ENCODE measurements at regions not wholly inside any gene's neighbourhood (a gene's known extent, or its start where the extent isn't known, plus 50 kb on each side); places are given as distances from the start of the nearest gene placed in this dataset.

DNA sequence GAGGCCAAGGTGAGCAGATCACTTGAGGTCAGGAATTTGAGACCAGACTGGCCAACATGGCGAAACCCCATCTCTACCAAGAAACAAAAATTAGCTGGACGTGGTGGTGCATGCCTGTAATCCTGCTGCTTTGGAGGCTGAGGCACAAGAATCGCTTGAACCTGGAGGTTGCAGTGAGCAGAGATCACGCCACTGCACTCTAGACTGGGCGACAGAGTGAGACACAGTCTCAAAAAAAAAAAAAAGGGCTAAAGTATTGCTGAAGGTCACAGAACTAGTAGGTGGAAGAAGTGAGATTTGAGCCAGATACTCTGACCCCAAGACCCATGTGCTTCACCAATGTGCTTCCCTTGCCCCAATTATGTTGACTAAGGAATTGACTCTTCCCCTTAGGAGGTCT is 112.0 kb downstream of the NPIPB5 start:
- TF ChIP-seq, protein P1, sequence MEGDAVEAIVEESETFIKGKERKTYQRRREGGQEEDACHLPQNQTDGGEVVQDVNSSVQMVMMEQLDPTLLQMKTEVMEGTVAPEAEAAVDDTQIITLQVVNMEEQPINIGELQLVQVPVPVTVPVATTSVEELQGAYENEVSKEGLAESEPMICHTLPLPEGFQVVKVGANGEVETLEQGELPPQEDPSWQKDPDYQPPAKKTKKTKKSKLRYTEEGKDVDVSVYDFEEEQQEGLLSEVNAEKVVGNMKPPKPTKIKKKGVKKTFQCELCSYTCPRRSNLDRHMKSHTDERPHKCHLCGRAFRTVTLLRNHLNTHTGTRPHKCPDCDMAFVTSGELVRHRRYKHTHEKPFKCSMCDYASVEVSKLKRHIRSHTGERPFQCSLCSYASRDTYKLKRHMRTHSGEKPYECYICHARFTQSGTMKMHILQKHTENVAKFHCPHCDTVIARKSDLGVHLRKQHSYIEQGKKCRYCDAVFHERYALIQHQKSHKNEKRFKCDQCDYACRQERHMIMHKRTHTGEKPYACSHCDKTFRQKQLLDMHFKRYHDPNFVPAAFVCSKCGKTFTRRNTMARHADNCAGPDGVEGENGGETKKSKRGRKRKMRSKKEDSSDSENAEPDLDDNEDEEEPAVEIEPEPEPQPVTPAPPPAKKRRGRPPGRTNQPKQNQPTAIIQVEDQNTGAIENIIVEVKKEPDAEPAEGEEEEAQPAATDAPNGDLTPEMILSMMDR (IDR thresholded peaks at IDR 0.05; ENCODE audit: low read depth, low read length, poor library complexity, severe bottlenecking), result no peak
- no peak for TF ChIP-seq EZH2phosphoT487 (IDR thresholded peaks at IDR 0.05; ENCODE audit: borderline replicate concordance, low read length)
